H9 (cell line): ENCODE measurements at regions not wholly inside any gene's neighbourhood (a gene's known extent, or its start where the extent isn't known, plus 50 kb on each side); places are given as distances from the start of the nearest gene placed in this dataset.

Experiments used
- DNase-seq: peaks from one replicate; pipeline ENCODE4 v3.0.0-alpha.2; 2017
- H2AFZ ChIP-seq: one replicate; pipeline ENCODE4 v1.6.1; 2013; ENCODE audit warnings: mild to moderate bottlenecking, low read length, control low read depth, moderate library complexity
- H2AK5ac ChIP-seq: 2 replicates; pipeline ENCODE4 v1.6.1; 2013; ENCODE audit warnings: low read length, control low read depth, mixed read lengths; ENCODE audit not compliant: insufficient read length
- H2BK120ac ChIP-seq: one replicate; pipeline ENCODE4 v1.6.1; 2013; ENCODE audit warnings: low read depth, mild to moderate bottlenecking, low read length, control low read depth, inconsistent platforms; ENCODE audit not compliant: poor library complexity, severe bottlenecking
- H2BK12ac ChIP-seq: 2 replicates; pipeline ENCODE4 v1.6.1; 2013; ENCODE audit warnings: low read length, control low read depth, mixed read lengths, low read depth; ENCODE audit not compliant: insufficient read length
- H2BK15ac ChIP-seq: 2 replicates; pipeline ENCODE4 v1.6.1; 2013; ENCODE audit warnings: low read depth, low read length, control low read depth
- H2BK20ac ChIP-seq: one replicate; pipeline ENCODE4 v1.6.1; 2013; ENCODE audit warnings: low read depth, mild to moderate bottlenecking, low read length, control low read depth, inconsistent platforms; ENCODE audit not compliant: poor library complexity, severe bottlenecking
- H2BK5ac ChIP-seq: 2 replicates; pipeline ENCODE4 v1.6.1; 2013; ENCODE audit warnings: low read length, control low read depth, mixed read lengths; ENCODE audit not compliant: insufficient read length
- H3K14ac ChIP-seq: 2 replicates; pipeline ENCODE4 v1.6.1; 2013; ENCODE audit warnings: low read length, control low read depth; ENCODE audit not compliant: insufficient read depth
- H3K18ac ChIP-seq: 2 replicates; pipeline ENCODE4 v1.6.1; 2013; ENCODE audit warnings: low read depth, mild to moderate bottlenecking, mixed read lengths, low read length, control low read depth; ENCODE audit not compliant: insufficient read length
- H3K23ac ChIP-seq: 2 replicates; pipeline ENCODE4 v1.6.1; 2013; ENCODE audit warnings: low read length, control low read depth, mixed read lengths, low read depth; ENCODE audit not compliant: insufficient read length
- H3K23me2 ChIP-seq: 2 replicates; pipeline ENCODE4 v1.6.1; 2013; ENCODE audit warnings: low read depth, mild to moderate bottlenecking, mixed read lengths, low read length, control low read depth; ENCODE audit not compliant: insufficient read length, poor library complexity, severe bottlenecking
- H3K27ac ChIP-seq: 2 replicates; pipeline ENCODE4 v1.5.1; 2013; ENCODE audit warnings: low read length, control low read depth, mixed read lengths, low read depth; ENCODE audit not compliant: insufficient read length
- H3K27me3 ChIP-seq: 2 replicates; pipeline ENCODE4 v1.6.1; 2013; ENCODE audit warnings: low read length, control low read depth, inconsistent platforms; ENCODE audit not compliant: insufficient read depth
- H3K4ac ChIP-seq: 2 replicates; pipeline ENCODE4 v1.6.1; 2013; ENCODE audit warnings: low read depth, mild to moderate bottlenecking, control low read depth, inconsistent platforms, low read length, moderate library complexity
- H3K4me1 ChIP-seq: 2 replicates; pipeline ENCODE4 v1.6.1; 2013; ENCODE audit warnings: low read length, control low read depth, inconsistent platforms; ENCODE audit not compliant: insufficient read depth
- H3K4me2 ChIP-seq: 2 replicates; pipeline ENCODE4 v1.6.1; 2013; ENCODE audit warnings: low read length, control low read depth, mixed read lengths; ENCODE audit not compliant: insufficient read length, insufficient read depth
- H3K56ac ChIP-seq: 2 replicates; pipeline ENCODE4 v1.6.1; 2013; ENCODE audit warnings: low read depth, mild to moderate bottlenecking, mixed read lengths, low read length, control low read depth; ENCODE audit not compliant: insufficient read length
- H3K79me1 ChIP-seq: 2 replicates; pipeline ENCODE4 v1.6.1; 2013; ENCODE audit warnings: low read depth, mild to moderate bottlenecking, moderate library complexity, low read length, control low read depth, inconsistent platforms; ENCODE audit not compliant: insufficient read depth, poor library complexity, severe bottlenecking
- H3K79me2 ChIP-seq: 2 replicates; pipeline ENCODE4 v1.6.1; 2013; ENCODE audit warnings: low read length, control low read depth, inconsistent platforms; ENCODE audit not compliant: insufficient read depth
- H3K9ac ChIP-seq: 2 replicates; pipeline ENCODE4 v1.6.1; 2013; ENCODE audit warnings: low read length, control low read depth, mixed read lengths; ENCODE audit not compliant: insufficient read length; ENCODE audit errors: extremely low read depth
- H3K9me3 ChIP-seq: one replicate; pipeline ENCODE4 v1.6.1; 2013; ENCODE audit warnings: low read depth, low read length, inconsistent platforms; ENCODE audit not compliant: control insufficient read depth
- H3T11ph ChIP-seq: one replicate; pipeline ENCODE4 v1.6.1; 2013; ENCODE audit warnings: mild to moderate bottlenecking, low read length, control low read depth, inconsistent platforms
- H4K20me1 ChIP-seq: one replicate; pipeline ENCODE4 v1.6.1; 2013; ENCODE audit not compliant: control insufficient read depth, insufficient read length, insufficient read depth
- H4K5ac ChIP-seq: 2 replicates; pipeline ENCODE4 v1.6.1; 2013; ENCODE audit warnings: low read depth, mild to moderate bottlenecking, mixed read lengths, low read length, control low read depth; ENCODE audit not compliant: insufficient read length
- H4K8ac ChIP-seq: replicated peaks from 2 replicates; pipeline ENCODE4 v1.6.1; 2013; ENCODE audit warnings: low read length, control low read depth, mixed read lengths, low read depth; ENCODE audit not compliant: insufficient read length
- H4K91ac ChIP-seq: 2 replicates; pipeline ENCODE4 v1.6.1; 2013; ENCODE audit warnings: low read depth, mild to moderate bottlenecking, moderate library complexity, mixed read lengths, low read length, control low read depth; ENCODE audit not compliant: insufficient read length
- H3K27ac Mint-ChIP-seq, 3 experiments: 2 replicates in 2 of 3; 3 replicates in 1 of 3; pipeline ENCODE4 v1.8.0; 2020 to 2021; ENCODE audit warnings: mixed read lengths in 3 of 3, mild to moderate bottlenecking in 1 of 3, moderate library complexity in 1 of 3
- H3K27me3 Mint-ChIP-seq: 2 replicates; pipeline ENCODE4 v1.8.0; 2021; ENCODE audit warnings: low read depth, mild to moderate bottlenecking, moderate library complexity, mixed read lengths
- H3K36me3 Mint-ChIP-seq, 3 experiments: 2 replicates in 2 of 3; 3 replicates in 1 of 3; pipeline ENCODE4 v1.8.0; 2020 to 2021; ENCODE audit warnings: low read depth in 3 of 3, mixed read lengths in 3 of 3; ENCODE audit not compliant: insufficient read depth in 1 of 3
- H3K4me1 Mint-ChIP-seq, 2 experiments: 2 replicates each; pipeline ENCODE4 v1.8.0; 2020; ENCODE audit warnings: mixed read lengths in 2 of 2
- H3K4me3 Mint-ChIP-seq, 2 experiments: 2 replicates in 1 of 2; 3 replicates in 1 of 2; pipeline ENCODE4 v1.8.0; 2020 to 2021; ENCODE audit warnings: mild to moderate bottlenecking in 2 of 2, mixed read lengths in 2 of 2, moderate library complexity in 1 of 2
- H3K9me3 Mint-ChIP-seq, 2 experiments: 2 replicates in 1 of 2; 3 replicates in 1 of 2; pipeline ENCODE4 v1.8.0; 2020; ENCODE audit warnings: mild to moderate bottlenecking in 2 of 2, mixed read lengths in 2 of 2, moderate library complexity in 1 of 2
- WGBS: extraction: QIAGEN DNeasy Blood & Tissue Kit; methylation state at CpG from one replicate; pipeline ENCODE4 v1.1.7; 2013; ENCODE audit warnings: missing lambda C conversion rate, low lambda C conversion rate, mixed read lengths; ENCODE audit not compliant: insufficient read length; ENCODE audit errors: extremely low coverage; 5-methylcytosine and 5-hydroxymethylcytosine counted together
- TF ChIP-seq, protein P1 (sequence below): fragments of 200-600 bp; sonication (generic); conservative IDR thresholded peaks from 3 replicates; pipeline ENCODE4 v1.8.0; 2021; ENCODE audit warnings: antibody characterized with exemption, mild to moderate bottlenecking

DNA sequence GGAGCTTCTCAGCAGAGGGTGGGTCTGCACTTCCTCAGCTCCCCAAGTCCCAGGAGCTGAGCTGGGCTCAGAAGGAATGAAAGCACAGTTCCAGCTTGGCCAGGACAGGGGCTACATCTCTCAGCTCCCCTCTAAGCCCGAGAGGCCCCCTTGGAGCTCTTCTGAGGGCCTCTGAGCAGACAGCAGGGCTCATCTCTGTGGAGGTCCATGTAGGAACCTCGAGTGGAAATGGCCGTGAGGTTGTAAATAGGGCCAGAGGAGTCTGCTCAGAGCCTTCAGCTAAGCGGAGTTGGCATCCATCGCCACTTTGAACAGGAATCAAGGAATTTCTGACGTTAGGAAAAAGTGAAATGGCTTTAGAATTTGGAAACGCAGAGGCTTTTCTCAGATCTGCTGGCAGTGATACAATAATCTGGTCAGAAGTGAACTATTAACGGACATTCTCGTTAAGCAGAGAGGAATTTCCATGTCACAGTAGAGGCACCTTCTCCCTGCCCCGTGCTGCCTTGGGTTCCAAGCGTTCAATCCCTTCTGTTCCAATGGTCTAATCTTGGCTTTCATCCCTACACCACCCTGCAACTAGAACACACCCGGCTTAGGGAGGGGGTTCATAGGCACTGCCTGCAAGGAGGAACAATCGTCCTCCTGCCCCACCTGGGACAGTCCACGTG, 213.9 kb downstream of the NDUFA10 start:
- no peak overlapping the region for H2BK15ac ChIP-seq
- H3K27me3 ChIP-seq: no peaks in the 10 kb centered on the region
- no peak overlapping the region for H3K14ac ChIP-seq
- no peak overlapping the region for H3K4ac ChIP-seq
- no peak overlapping the region for H3K23ac ChIP-seq
- Mint-ChIP-seq H3K36me3 (no peaks in the 10 kb centered on the region), H3K27me3 (peaks cover 3% of the 10 kb centered on the region), H3K4me3 (no peak overlapping the region), H3K4me1 (peaks cover 0 to 8% of the 10 kb centered on the region in 2 experiments; a peak in 2 of 4 replicates), H3K27ac (no peak overlapping the region), H3K9me3 (no peaks in the 10 kb centered on the region; a peak in 2 of 5 replicates)
- H2BK120ac ChIP-seq: no peak overlapping the region
- no peaks in the 10 kb centered on the region for H3K9me3 ChIP-seq
- H2AK5ac ChIP-seq: no peak overlapping the region
- H2BK20ac ChIP-seq: no peak overlapping the region
- no peaks in the 10 kb centered on the region for H3K79me1 ChIP-seq
- no peak overlapping the region for H2AFZ ChIP-seq
- no peak overlapping the region for H4K5ac ChIP-seq
- TF ChIP-seq, protein P1, sequence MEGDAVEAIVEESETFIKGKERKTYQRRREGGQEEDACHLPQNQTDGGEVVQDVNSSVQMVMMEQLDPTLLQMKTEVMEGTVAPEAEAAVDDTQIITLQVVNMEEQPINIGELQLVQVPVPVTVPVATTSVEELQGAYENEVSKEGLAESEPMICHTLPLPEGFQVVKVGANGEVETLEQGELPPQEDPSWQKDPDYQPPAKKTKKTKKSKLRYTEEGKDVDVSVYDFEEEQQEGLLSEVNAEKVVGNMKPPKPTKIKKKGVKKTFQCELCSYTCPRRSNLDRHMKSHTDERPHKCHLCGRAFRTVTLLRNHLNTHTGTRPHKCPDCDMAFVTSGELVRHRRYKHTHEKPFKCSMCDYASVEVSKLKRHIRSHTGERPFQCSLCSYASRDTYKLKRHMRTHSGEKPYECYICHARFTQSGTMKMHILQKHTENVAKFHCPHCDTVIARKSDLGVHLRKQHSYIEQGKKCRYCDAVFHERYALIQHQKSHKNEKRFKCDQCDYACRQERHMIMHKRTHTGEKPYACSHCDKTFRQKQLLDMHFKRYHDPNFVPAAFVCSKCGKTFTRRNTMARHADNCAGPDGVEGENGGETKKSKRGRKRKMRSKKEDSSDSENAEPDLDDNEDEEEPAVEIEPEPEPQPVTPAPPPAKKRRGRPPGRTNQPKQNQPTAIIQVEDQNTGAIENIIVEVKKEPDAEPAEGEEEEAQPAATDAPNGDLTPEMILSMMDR: no peak
- no peak overlapping the region for H4K91ac ChIP-seq
- no peak overlapping the region for H3K56ac ChIP-seq
- no peak overlapping the region for H3K18ac ChIP-seq
- no peak overlapping the region for H4K8ac ChIP-seq
- H3K23me2 ChIP-seq: no peaks in the 10 kb centered on the region
- no peak overlapping the region for H3K4me2 ChIP-seq
- H3K9ac ChIP-seq: no peak overlapping the region
- no CpG with 5 or more reads among the region's 14 CpGs for WGBS
- H2BK5ac ChIP-seq: no peak overlapping the region
- H4K20me1 ChIP-seq: no peaks in the 10 kb centered on the region
- no peak overlapping the region for H3T11ph ChIP-seq
- no peak for DNase-seq
- no peaks in the 10 kb centered on the region for H3K4me1 ChIP-seq
- H3K27ac ChIP-seq: no peak overlapping the region
- H3K79me2 ChIP-seq: no peaks in the 10 kb centered on the region
- no peak overlapping the region for H2BK12ac ChIP-seq
